ENCODE measurements at regions not wholly inside any gene's neighbourhood (a gene's known extent, or its start where the extent isn't known, plus 50 kb on each side); places are given as distances from the start of the nearest gene placed in this dataset.
"Not testable (repeated sequence)": the region's sequence is repeated elsewhere in the genome, so short reads cannot be mapped to it uniquely, and the experiment has no call there.

DNA sequence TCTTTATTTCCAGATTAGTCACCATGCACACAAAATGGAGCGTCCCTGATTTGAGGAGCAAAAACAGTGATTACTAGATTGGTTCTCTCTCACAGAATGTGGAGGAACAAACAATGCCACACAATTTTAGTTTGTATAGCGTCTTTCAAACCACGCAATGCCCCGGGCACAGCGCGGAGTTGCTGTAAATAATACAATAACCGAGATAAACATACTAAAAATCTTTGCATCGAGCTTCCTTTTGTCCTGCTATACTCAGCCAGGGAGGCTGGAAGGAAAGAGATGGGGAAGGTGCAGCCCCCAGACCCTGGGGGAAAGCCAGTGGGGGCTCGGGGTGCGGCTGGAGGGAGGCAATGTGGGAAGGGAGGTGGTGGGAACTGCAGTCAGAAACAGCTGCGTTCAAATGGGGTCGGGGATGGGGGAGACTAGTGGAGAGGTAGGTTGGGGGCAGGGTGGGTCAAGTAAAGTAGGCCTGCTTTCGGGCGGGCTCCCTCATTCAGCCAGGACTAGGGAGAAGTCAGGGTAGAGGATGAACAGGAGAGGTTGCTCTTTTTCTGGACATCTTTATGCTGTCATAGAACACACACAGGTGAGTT lies 366.3 kb downstream of the RPS6KC1 start:
- DNase-seq (ENCODE audit: low read depth in 2 of 2) = no peak

- no peak for DNase-seq (ENCODE audit: low read depth in 2 of 2)
Observed at GRCh38 chr1:213417846-213418245, 366.8 kb downstream of the RPS6KC1 start.

- DNase-seq (ENCODE audit: low read depth in 2 of 2) = no peak
Observed at GRCh38 chr1:213418268-213419071, 367.4 kb downstream of the RPS6KC1 start.

DNA sequence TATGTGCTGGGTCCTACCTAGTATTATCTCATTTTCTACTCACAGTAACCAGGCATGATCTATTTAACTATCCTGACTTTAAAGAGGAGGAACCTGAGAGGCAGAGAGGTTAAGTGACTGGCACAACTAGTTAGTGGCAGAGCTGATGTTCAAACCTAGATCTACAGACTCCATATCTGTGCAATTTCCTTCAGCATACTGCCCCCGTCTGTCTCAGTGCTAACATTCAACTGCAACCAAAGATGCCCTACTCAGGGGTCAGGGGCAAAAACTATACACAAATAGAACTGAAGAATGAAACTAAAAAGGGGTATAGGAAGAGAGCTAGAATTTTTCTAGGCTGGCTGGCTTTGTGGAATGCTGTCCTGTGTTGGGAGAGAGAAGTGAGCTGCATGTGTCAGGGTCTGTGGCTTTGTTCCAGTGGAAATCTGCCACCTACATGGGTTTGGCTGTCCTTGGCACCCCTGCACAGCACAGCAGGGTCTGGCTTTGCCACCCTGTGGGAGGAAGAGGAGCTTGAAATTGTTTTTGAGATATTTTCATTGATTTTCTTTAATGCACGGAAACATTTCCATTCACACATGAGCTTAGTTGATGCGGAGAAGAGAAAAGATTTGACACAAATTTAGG lies 368.5 kb downstream of the RPS6KC1 start:
- DNase-seq (ENCODE audit: low read depth in 2 of 2) = no peak

DNA sequence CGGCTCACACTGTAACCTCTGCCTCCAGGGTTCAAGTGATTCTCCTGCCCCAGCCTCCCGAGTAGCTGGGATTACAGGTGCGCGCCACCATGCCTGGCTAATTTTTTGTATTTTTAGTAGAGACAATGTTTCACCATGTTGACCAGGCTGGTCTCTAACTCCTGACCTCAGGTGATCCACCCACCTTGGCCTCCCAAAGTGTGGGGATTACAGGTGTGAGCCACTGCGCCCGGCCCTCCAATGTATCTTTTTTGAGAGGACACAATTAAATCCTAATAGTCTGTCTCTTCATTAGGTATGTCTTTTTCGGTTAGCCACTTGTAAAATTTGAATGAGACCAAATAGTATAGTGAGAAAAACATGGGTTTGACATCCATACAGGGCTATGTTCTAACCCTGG lies 370.1 kb downstream of the RPS6KC1 start:
- not testable (repeated sequence) for DNase-seq (ENCODE audit: low read depth in 2 of 2)

GRCh38 chr1:213423041-213423440 lies 372.0 kb downstream of the RPS6KC1 start:
- no peak for DNase-seq (ENCODE audit: low read depth in 2 of 2)

DNA sequence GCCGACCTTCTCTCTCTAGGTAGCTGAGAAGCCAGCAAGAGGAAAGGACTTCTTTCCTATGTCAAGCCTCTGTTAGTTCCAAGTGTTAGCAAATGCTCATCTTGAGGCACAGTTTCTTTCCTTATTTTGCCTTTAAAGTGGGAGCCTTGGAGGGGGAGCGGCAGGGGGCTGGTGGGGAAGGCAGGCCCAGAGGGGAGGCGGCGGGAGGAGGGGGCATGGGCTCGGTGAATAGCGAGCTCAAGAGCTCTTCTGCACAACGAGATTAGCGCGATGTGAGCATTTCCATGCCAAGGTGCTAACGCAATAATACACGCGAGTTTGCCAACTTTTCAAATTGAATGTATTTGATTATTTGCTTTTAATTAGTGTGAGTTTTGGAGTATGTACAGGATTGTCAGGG lies 372.6 kb downstream of the RPS6KC1 start:
- DNase-seq (ENCODE audit: low read depth in 2 of 2) = no peak

DNA sequence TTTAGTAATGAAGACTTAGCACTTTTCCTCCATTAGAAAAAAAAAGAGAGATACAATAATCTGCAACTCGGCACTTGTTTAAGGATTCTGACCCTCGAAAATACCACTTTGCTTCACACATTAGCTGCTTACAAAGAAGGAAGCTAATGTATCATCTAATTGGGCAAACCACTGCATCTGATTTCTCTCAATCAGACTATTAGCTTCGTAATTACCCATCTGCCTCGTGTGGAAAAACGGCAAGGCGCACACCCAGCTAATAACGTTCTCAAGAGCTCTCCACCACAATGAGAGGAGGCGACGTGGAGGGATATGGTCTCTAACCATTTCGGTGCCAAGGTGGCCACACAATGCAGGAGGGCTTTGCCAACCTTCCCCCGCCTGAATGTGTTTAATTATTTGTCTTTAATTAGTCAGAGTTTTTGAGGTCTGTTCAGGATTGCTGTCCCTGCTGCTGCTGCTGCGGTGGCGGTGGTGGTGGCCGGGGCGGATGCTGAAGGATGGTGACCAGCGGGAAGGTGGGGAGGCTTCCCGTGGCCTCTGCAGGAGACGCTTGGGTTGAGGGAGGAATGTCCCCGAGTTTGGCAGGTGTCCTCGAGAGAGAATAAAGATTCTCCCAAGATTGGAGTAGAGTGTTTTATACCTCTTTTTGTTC lies 374.5 kb downstream of the RPS6KC1 start:
- no peak for DNase-seq (ENCODE audit: low read depth in 2 of 2)

DNA sequence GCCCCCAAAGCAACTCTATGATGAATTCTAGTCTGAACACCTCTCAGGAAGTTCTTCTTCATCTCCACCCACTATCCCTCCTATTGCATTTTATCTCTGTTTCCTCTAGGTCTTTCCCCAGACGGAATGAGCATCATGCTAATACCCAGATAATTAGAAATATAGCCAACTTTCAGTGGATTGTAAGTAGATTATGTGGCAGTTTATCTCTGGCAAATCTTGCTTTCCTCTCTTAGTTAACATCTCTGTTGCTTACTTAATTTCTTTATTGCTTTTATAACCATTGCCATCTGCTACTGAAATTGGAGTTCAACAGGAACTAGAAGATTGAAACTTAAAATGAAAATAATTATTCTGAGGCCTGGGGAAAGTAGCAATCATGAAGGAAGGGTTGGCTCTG lies 378.6 kb downstream of the RPS6KC1 start:
- no peak for DNase-seq (ENCODE audit: low read depth in 2 of 2)

- DNase-seq (ENCODE audit: low read depth in 2 of 2) = no peak
Observed at GRCh38 chr1:213435715-213436114, 384.7 kb downstream of the RPS6KC1 start.

DNA sequence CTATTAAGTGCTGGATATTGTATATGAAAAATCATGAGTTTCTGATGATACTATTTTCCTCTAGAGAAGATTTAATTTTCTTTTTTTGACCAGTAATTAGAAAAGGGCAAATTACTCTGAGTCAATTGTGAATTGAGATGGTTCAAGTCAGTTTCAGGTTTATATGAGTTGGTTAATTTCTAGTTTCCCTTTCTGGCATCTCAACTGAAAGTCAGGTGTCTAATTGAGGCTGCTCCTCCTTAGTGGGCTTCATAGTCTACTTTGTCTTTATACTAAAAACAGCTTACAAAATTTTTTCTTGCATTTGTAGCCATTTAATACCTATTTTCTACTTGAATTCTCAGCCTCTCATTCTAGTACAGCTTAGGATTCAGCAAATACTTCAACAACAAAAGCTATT lies 387.3 kb downstream of the RPS6KC1 start:
- no peak for DNase-seq (ENCODE audit: low read depth in 2 of 2)

- DNase-seq (ENCODE audit: low read depth in 2 of 2) = no peak
Observed at GRCh38 chr1:213439703-213440102, 388.7 kb downstream of the RPS6KC1 start.

GRCh38 chr1:213440766-213441165 lies 389.7 kb downstream of the RPS6KC1 start:
- DNase-seq (ENCODE audit: low read depth in 2 of 2) = no peak

GRCh38 chr1:213443415-213443814 lies 392.4 kb downstream of the RPS6KC1 start:
- DNase-seq (ENCODE audit: low read depth in 2 of 2) = no peak

DNA sequence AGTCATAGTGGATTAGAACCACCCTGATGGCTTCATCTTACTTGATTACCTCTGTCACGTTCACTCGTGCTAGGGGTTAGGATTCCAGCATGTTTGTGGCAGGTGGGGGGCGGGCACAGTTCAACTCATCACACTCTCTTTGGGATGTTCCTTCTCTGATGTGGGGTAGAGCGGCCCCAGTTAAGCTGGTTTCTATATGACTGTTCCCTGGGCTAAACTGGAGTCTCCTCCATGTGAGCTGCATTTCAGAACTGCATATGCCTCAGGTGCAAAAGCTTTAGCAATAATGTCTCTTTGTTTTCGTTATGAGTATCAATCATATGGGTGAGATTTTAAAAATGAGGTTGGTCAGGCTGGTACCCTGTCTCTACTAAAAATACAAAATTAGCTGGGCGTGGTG lies 393.2 kb downstream of the RPS6KC1 start:
- no peak for DNase-seq (ENCODE audit: low read depth in 2 of 2)

- DNase-seq (ENCODE audit: low read depth in 2 of 2) = no peak
Observed at GRCh38 chr1:213446496-213446895, 395.5 kb downstream of the RPS6KC1 start.

DNA sequence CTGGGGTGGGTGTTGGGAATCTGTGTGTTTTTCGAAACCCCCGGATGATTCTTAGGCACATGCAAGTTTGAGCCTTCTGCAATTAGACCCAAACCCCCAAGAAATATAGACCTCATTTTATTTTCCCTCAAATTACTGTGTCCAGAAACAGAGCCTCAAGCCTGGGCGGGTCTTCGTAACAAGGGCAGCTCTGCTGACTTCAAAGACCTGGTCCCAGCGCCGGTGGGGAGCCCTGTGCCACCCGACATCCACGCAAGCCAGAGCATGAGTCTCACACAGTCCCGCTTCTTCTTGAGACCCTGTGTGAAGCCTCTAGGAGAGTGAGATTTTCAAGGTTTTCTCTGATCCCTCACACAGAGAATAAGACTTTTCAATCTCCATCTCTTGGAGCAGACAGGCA lies 397.3 kb downstream of the RPS6KC1 start:
- DNase-seq (ENCODE audit: low read depth in 2 of 2) = no peak

DNA sequence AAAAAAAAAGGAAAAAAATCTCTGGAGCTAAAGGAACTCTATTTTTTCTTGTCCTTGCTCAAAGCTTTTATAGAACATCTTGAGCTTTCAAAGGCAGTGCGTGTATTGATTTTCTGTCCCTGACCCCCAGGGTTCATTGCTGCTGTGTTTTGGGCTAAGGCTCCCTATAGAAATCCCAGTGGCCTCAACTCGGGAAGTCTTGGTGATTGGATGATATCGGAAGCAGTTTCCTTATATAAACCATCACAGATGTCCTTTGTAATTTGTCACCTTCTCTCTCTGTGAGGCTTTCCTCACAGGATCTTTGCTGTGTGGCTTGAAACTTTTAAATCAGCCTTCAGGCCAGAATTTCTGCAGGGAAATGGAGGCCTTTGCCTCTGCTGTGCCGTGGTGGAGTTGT lies 397.7 kb downstream of the RPS6KC1 start:
- DNase-seq (ENCODE audit: low read depth in 2 of 2) = no peak

GRCh38 chr1:213452501-213452900 lies 401.5 kb downstream of the RPS6KC1 start:
- no peak for DNase-seq (ENCODE audit: low read depth in 2 of 2)

- DNase-seq (ENCODE audit: low read depth in 2 of 2) = no peak
Observed at GRCh38 chr1:213457186-213457585, 406.1 kb downstream of the RPS6KC1 start.

- no peak for DNase-seq (ENCODE audit: low read depth in 2 of 2)
Observed at GRCh38 chr1:213457733-213458132, 406.7 kb downstream of the RPS6KC1 start.

DNA sequence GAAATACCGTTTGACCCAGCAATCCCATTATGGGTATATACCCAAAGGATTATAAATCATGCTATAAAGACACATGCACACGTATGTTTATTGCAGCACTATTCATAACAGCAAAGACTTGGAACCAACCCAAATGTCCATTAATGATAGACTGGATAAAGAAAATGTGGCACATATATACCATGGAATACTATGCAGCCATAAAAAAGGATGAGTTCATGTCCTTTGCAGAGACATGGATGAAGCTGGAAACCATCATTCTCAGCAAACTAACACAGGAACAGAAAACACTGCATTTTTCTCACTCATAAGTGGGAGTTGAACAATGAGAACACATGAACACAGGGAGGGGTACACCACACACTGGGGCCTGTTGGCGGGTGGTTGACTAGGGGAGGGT lies 411.3 kb downstream of the RPS6KC1 start:
- not testable (repeated sequence) for DNase-seq (ENCODE audit: low read depth in 2 of 2)

Measured in fibroblast of skin of left biceps (primary cell).